Fibroblast of mammary gland (primary cell): ENCODE measurements at regions not wholly inside any gene's neighbourhood (a gene's known extent, or its start where the extent isn't known, plus 50 kb on each side); places are given as distances from the start of the nearest gene placed in this dataset.

Experiments used
- DNase-seq: peaks from one replicate; pipeline ENCODE4 v3.0.0-alpha.2; 2010; ENCODE audit warnings: low read depth
- H3K4me3 ChIP-seq: 2 replicates; pipeline ENCODE4 v1.5.1; 2011; ENCODE audit warnings: low read depth, mild to moderate bottlenecking, low read length, moderate library complexity; ENCODE audit not compliant: control insufficient read depth
- TF ChIP-seq, protein P1 (sequence below): conservative IDR thresholded peaks from 2 replicates; pipeline ENCODE4 v1.5.1; 2011; ENCODE audit warnings: low read depth, low read length, inconsistent platforms; ENCODE audit not compliant: control insufficient read depth, insufficient read depth

DNA sequence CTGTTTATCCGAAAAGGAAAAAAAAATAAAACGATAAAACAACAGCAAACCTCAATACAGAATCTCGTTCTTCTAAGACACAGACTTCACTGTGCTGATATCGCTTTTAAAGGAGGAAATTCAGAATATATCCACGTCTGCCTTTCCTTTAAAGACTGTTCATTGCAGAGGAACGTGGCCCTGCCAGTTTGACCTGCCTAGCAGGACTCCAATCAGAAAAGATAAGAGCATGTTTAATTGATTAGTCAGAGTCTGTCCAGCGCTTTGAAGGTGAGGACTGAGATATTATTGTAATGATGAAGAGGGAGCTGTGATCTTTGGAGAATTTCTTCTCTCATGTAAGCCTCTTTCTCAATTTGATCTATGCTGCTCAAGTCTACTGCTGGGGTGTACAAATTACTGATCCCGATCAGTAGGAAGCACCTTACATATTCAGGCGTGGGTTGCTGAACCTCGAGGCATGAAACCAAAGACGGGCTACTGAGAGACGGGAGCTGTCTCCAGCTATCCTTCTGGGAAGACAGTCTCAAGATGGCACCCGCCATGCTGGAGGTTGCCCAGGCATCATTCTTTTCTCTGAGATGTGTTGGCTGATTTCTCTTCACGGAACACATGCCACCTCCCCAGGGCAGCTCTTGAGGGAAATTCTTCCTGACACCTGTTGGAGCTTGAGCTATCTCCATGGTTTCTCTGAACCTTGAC lies 146.1 kb downstream of the SHOX start:
- TF ChIP-seq, protein P1, sequence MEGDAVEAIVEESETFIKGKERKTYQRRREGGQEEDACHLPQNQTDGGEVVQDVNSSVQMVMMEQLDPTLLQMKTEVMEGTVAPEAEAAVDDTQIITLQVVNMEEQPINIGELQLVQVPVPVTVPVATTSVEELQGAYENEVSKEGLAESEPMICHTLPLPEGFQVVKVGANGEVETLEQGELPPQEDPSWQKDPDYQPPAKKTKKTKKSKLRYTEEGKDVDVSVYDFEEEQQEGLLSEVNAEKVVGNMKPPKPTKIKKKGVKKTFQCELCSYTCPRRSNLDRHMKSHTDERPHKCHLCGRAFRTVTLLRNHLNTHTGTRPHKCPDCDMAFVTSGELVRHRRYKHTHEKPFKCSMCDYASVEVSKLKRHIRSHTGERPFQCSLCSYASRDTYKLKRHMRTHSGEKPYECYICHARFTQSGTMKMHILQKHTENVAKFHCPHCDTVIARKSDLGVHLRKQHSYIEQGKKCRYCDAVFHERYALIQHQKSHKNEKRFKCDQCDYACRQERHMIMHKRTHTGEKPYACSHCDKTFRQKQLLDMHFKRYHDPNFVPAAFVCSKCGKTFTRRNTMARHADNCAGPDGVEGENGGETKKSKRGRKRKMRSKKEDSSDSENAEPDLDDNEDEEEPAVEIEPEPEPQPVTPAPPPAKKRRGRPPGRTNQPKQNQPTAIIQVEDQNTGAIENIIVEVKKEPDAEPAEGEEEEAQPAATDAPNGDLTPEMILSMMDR, result no peak

DNA sequence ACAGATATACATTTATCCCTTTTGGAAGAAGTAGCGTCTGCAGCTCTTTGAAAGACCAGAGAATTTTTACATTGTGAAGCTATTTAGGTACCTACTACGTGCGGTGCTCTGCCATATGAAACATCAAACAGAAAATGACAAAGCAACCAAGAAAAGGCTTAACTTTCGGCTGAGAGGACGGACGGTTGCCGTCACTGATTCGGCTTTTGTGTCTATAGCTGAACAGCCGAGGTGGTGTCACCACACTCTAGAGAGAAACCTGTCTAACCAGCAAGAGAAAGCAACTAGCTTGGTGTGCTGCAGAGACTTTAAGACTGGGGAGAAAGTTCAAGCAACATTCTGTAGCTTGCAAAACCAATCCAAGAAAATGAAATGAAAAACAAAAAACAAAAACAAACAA lies 145.5 kb downstream of the SHOX start:
- TF ChIP-seq, protein P1, result no peak
- no peak overlapping the region for H3K4me3 ChIP-seq
- DNase-seq, result no peak

More for the DNA sequence above, 146.1 kb downstream of the SHOX start:
- H3K4me3 ChIP-seq, result no peak overlapping the region
- DNase-seq, result no peak

DNA sequence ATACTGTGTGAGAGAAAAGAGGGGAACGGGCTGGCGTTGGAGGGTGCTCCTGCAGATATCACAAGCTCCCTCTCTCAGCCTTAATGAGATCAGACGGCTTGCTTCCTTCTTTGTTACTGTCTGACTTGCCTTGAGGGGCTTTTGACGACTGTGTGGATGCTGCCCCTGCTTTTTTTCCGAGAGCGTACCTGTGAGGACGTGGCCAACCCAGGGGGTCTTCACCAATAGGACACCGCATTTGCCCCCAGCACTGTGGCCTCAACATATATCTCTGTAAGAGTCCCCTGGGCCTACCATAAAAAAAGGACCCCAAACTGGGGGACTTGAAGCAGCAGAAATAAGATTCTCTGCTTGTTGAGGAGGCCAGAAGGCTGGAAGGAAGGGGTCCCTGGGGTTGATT lies 143.9 kb downstream of the SHOX start:
- H3K4me3 ChIP-seq, result no peak overlapping the region
- DNase-seq, result no peak
- TF ChIP-seq, protein P1, result no peak

DNA sequence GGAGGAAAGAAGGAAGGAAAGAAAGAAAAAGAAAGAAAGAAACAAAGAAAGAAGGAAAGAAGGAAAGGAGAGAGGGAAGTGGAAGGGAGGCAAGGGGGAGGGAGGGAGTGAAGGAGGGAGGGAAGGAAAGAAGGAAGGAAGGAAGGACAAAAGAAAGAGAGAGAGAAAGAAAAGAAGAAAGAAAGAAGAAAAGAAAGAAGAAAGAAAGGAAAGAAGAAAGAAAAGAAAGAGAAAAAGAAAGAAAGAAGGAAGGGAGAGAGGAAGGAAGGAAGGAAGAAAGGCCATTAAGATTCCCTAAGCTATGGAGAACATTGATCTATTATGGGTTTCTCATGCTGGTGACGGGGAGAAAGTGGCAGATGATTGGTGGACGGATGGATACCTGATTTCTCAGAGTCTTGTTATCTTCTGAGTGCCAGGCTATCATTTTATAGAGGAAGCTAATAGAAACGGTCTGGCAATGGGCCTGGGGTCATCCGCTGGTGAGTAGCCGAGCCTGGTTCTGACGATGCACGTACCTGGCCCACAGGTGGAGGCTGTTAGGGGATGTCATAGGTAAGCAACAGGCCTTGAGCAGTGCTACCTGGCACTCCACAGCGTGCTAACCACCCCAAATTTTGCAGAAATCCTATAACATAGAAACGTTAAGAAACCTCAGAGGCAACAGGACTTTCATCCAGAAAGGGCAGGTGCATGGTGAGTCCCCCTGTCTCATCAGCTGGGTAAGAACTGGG lies 142.9 kb downstream of the SHOX start:
- DNase-seq, result no peak
- no peak overlapping the region for H3K4me3 ChIP-seq
- TF ChIP-seq, protein P1, result no peak

DNA sequence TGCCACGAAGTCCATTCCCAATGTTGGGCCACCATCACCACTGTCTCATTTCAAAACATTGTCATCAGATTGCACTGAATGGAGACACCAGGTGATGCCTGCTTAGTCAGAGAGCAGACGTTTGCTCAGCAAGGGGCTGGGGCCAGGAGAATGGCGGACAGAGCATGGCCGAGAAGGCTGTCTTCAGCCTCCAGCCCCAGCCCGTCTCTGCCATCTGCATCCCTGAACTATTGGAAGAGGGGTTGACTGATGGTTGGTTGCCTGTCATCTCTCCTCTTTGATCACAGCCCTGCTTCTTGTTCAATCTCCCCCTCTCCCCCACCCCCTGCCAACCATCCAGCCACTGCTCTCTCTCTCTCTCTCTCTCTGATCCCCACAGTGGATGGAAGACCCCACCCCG lies 140.9 kb downstream of the SHOX start:
- no peak overlapping the region for H3K4me3 ChIP-seq
- no peak for DNase-seq
- TF ChIP-seq, protein P1, result no peak

DNA sequence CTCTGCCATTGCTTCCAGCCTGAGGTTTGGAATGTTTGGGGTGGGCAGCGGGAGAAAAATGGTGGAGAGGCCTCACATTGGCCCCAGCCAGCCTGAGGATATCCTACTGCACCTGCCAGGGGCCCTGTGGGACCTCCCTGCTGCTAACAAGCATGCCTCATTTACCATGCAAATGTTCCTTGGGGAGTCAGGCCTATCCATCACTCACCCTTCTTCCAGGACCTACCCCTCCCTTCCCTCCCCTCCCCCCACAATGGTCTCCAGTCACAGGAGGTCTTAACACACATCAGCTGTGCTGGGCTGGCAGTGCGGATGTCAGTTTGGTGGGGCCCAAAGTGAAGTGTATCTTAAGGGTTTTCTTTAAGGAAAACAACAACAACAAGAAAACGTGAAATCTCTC lies 139.2 kb downstream of the SHOX start:
- TF ChIP-seq, protein P1, result no peak
- DNase-seq, result no peak
- no peak overlapping the region for H3K4me3 ChIP-seq
